Activated T-cell treated with anti-CD3 and anti-CD28 coated beads, Interleukin-2, amount 50 U/mL, for 1 hour (primary cell): ENCODE measurements at regions not wholly inside any gene's neighbourhood (a gene's known extent, or its start where the extent isn't known, plus 50 kb on each side); places are given as distances from the start of the nearest gene placed in this dataset.

Source experiments
- DNase-seq: peaks from one replicate; pipeline ENCODE4 v3.0.0-alpha.2; 2020

DNA sequence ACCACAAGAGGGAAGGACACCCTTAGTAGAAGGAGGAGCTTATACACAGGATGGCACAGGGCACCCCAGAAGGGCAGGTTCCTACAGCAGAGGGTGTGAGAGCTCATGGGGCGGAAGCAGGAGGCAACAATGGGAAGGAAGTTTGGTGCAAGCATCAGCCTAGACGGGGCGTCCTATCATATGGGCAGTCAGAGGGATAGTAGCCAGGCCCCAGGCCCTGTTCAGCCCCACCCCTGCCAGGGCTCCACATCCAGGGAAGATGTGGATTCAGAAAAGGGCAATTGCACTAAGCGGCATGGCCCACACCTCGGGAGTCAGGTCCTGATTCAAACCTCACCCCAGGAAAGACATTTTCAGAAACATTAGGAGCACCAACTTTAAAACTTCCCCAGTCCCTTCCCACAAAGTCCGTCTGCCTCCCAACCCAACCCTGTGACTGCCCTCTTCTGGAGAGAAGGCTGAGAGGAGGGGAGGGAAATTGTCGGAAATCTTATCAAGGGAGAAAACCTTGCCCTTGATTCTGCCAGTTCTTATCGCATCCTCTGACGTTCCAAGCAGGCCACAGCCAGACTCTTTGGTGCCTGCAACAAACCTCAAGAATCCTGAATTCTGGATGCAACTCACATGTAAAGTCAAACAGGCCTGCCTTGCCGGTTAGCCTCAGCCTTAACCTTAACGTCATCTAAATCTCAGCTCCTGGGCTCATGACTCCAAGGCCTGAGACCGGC lies 198.8 kb upstream of the CDH5 start:
- DNase-seq = no peak

DNA sequence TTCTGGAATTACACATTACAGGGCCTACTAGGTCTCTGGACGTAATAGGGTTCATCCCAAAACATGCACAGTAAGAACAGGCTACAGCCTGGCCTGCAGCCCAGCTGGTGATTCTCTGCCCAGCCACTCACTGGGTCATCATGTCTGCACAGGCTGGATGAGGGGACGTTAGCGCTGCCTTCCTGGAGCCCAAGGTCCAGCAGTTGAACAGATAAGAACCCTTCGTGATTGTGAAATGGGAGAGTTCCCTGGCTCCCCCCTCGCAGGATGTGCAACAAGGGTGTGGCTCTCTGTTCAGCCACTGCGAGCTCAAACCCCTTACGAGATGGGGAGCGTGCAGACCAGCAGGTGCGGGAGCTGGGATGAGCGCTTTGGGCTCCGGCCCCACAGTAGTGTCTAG lies 200.0 kb upstream of the CDH5 start:
- DNase-seq = no peak

DNA sequence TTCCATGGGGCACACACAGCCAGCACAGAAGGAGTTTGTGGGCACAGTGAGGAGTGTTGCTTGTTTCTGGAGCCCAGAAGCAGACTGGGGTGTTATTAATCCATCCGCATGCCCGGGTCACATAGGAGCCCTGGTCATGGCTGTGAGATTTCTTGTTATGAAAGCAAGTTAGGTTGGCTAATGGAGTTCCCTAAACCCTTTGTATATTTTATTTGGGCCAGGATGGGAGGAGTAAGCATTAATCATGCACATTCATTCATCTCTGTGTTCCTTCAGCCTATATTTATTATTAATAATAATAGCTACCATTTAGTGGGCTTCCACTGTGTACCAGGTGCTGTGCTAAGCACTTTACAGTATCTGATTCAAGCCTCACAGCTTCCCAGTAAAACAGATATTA lies 200.6 kb upstream of the CDH5 start:
- DNase-seq = no peak

DNA sequence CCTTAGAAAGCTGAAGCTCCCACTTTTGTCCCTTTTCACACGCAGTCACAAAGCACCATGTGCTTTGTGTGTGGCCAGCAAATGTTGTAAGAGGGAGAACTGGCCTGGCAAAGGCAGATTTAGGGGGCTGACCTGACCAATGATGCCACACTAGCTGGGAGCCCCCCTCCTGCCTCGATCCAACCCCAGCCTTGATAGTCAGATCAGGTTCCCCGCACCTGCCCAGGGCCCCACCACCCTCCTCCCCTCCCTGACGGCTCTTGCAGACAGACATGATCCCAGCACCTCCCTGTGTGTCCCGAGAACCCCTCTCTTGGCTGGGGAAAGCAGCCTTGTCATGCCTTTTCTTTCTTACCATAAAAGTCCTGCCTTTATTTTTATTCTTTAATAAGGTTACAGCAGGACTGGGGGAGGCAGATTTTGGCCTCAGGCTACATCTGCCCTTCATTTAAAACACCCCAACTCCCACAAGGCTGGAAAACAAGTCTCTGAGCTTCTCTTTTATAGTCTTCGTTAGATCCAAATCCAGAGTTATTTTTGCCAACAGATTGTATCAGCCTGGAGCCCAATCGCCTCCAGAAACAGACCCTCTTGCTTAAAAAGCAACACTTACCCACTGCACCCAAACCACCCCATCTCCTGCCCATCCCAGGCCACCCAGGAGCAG lies 201.8 kb upstream of the CDH5 start:
- no peak for DNase-seq

DNA sequence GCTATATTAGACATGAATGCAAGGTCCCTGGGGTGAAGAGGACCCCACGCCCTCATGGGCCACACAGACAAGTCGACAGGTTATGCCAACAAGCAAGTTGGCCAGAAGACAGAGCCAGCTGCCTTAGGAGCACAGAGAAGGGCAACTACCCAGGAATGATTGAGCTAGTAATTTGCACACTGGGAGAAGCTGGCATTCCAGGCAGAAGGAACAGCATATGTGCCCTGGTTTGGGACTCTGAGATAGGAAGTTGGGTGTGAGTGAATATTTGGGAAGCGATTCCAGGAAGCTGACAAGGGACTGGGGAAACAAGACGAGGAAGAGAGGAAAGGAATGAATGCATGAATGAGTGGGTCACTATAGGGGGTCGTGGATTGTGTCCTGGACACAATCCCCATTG lies 203.7 kb upstream of the CDH5 start:
- no peak for DNase-seq

DNA sequence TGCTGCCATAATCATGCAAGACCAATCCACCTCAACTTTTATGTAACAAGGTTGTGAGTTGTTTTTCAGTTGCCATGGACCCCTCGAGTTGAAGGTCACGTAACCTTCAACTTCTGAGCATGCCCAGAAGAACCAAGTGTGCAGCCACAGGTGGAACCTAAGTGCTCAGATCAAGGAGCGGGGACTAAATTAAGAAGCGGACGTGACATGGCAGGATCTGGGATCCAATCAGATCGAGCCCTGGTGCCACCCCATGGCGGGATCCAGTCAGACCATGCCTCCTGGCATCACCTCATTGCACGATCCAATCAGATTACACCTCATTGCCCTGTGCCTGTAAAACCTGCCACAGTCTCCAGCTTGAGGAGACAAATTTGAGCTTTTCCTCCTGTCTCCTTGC lies 204.5 kb upstream of the CDH5 start:
- no peak for DNase-seq

DNA sequence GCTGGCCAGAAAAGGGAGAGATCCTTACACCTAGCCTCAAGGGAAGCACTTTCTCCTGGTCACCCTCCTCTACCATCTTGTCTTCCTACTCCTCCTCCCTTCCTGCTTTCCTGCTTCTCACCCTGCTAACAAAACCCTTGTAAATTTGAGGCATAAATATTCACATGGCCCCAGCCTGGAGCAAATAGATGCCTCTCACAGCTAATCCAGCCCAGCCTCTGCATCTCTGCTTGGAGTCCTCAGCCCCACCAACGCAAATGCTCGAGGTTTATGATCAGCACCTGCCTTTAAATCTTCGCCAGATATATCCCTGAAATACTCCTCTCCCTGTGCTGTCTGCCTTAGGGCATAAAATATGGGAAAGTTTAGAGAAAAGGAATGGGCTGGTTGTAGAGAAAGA lies 205.2 kb upstream of the CDH5 start:
- no peak for DNase-seq

DNA sequence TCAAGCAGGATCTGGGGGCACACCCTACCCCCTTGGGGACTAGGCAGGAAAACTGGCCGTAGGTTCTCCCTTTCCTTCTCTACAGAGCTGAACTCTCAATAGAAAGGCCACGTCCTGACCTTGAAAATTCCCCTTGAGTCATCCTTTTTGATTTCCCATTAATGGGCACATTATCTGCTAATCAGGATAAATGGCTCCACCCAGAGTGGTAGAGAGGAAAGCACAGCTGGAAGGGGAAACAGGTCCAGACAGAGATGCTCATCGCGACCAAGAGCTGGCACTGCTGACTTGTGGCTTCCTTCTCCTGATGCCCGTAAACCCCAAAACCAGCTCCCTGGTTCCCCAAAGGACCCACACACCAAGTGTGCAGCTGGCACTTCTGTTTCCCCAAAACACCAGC lies 206.5 kb upstream of the CDH5 start:
- no peak for DNase-seq

DNA sequence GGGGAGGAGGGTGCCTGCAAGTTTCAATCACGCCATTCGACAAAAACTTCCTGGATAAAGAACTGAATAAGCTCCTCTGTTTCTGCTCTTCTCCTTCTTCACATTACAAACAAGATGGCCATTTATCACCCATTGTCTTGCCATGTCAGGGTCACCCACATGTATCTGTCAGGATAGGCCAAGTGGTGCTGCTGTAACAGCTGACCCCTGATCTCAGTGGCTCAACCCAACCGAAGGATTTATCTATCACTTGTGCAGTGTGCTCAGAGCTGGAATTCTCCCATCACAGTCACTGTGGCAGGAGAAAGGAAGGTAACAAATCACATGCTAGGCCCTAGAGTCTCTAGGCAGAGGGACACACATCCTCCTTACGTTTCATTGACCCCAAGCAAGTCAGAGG lies 210.0 kb upstream of the CDH5 start:
- no peak for DNase-seq

DNA sequence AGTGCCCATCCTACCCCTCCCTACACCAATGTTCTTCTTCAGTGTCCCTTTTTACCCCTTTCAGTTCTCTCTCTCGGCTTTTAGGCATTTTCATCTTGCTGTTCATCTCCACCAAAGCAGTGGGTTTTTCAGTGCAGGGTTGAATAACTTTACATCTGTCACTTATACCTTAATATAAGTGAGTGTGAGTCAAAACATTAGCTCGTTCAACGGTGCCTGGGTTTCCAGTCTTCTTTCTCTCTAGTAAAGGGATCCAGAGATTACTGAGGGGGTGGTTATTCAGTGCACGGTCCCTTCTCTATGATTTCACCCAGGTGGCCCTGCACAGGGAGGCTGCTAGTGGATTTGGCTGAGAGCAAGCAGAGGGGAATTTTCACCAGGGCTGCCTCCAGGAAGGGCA lies 210.6 kb upstream of the CDH5 start:
- DNase-seq = no peak

DNA sequence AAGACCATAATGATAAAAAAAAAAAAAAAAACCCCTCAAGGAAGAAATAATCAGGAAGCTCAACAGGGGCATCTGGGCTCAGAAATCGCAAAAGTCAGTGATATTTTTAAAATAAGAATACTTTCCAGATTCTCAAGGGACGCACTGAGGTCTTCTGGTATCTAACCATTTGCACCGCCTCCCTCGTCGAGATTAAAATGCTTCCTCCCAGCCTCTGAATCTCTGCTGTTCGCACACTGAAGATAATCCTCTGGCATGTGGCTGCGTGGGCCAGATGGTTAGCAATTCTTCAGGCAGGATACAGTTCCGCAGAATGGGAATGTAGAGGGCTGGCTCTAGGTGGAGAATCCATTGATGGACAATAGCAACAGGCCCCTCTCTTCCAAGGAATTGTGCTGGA lies 211.7 kb upstream of the CDH5 start:
- no peak for DNase-seq

DNA sequence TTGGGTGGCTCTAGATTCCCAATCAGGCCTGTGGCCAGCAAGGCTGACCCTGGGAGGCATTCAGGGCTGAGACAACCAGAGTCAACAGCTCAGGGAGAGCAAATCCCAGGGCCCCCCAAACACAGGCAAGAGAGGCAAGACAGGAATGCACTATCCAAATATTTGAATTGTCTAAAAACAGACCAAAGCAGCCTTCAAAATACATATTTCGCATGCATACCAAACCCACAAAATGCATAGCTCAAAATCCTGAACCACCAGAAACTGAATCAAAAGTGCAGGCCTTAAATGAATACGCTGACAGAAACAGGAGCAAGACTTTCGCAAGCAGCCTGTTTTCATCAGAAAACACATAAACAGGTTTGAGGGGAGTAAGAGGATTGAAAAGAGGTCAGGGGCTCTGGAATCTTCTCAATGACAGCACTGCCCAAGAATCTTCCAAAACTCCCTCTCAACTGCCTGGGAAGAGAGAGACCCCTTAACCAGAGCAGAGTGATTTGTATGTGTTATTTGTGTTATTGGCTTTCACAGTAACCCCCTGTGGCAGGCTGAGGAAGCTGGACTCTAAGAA lies 213.6 kb upstream of the CDH5 start:
- DNase-seq = no peak

DNA sequence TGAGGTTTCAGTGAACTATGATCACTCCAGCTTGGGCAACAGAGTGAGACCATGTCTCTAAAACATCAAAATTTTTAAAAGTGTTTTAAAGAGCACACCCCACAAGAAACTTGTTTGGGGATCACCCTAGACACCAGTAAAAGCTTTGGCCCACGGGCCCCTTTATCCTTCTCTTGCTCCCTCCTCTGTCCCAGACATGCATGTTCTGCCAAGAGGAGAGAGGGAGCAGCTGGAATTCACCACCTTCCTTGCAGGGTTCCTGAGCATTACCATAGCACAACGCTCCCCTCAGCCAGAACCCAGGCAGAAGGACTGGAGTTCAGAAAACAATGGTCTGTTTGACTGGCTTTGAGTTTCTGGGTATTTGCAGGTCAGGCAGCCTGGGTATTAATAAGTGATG lies 214.3 kb upstream of the CDH5 start:
- no peak for DNase-seq

DNA sequence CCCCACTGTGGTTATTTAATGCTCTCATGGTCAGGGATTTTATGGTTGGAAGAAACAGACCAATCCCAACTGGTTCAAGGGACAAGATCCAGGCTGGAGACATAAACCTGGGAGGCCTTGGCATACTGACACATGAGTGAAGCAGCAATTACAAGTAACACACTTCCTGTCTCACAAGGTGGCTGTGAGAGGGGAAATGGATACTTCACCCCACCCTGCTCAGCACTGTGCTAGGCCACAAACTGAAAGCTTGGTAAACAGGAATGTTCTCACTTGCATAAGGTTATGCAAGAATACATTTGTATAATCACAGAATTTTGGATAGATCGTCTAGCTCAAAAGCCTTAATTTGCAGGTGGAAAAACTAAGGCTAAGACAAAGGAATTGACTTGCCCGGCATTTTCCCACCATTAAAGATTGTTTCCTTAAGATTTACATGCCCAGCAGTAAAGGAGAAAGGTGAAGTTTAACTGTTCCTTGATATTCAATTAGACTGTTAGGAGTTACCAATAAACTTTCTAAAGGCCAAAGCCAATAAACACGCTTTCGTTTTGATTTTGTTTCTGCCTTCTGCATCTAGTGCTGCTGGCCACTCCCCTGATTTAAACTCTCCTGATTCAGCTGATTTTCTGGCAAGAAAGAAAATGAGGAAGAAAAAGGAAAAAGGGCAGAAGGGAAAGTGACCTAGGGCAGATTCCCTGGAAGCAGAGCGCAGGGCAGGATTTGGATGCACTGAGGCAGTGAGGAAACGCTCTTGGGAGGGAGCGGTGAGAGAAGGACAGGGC lies 215.6 kb upstream of the CDH5 start:
- DNase-seq = no peak

DNA sequence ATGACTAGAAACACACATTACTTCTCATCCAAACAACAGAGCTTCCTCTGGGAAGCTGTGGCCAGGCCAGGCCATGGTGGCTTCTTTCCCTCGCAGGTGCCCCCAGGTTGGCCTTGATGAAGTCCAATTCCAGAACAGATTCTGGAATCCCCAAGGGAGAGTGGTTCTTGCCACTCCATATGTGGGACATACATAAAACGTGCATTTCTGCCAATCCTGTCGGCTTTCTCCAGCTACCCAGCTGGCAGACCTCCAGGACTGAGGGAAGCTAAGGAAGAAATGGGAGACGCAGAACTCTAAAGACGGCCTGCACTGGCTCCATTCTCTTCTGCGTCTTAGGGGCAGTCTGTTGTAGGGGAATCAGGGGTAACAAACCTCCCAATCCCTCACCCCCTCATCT lies 219.2 kb upstream of the CDH5 start:
- DNase-seq = no peak

DNA sequence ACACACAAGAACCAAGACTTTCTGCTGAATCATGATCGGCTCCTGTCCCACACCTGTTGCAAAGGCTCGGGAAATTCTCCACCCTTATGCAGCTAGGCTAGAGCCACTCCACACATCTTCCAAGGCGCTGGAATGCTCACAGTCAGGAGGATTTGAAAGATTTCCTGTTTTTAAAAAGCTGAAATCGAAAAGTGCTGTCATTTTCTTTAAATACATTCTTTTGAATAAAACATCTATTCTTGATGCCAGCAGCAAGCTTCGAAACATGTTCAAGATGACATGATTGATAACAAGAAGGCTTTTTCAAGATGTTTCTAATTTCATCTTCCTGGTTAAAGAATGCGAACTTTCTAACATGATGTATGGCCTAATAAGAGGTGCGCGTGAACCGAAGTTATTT lies 219.7 kb upstream of the CDH5 start:
- DNase-seq = no peak

DNA sequence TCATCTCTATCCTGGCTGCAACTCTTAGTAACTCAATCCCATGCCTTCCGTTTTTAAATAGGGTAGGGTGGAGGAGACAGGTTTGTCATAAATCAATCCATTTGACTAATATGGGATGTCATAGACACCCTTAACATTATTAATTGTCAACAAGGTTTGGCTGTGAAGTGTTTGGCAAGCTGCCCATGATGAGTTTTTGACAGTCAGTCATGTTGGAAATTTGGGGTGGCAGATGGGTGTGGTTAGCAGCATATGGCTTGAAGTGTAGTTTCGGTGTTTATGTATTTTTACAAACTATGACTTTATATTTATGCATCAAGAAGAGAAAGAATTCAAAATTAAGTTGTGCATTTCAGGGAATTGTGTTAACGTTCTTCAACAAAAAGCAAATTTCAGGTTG lies 221.8 kb upstream of the CDH5 start:
- no peak for DNase-seq

DNA sequence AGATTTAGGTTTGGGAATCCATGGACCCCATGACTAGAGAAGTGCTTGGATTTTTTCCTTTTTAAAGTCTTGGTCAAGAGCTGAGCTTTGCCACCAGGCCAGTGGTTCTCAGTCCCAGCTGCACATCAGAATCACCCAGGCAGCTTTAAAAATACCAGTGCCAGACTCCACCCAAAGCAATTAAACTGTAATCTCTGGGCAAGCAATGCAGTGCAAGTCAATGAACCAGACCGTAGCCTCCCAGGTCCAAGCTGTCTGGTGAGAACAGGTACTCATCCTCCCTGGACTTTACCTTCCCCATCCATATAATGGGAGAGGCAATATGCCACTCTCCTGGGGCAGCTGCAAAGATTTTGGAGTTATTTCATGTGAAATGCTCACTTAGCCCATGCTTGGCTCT lies 223.1 kb upstream of the CDH5 start:
- DNase-seq = no peak

DNA sequence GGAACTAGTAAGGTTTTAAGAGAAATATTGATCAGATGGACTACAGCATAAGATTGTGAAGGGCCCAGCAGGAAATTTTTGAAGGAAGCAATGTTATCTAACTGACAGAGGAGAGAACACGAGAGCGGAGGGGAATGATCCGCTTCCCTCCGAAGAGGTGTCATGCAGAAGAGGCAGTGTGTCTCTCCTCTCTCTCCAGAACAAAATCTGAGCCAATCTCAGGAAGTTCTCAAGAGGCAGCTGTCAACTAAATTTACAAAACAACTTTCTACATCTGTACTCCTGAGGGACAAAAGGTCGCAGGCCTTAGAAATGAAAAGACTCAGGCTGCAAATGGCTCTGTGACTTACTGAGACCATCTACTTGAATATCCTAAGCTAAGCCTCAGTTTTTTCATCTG lies 224.6 kb upstream of the CDH5 start:
- no peak for DNase-seq

DNA sequence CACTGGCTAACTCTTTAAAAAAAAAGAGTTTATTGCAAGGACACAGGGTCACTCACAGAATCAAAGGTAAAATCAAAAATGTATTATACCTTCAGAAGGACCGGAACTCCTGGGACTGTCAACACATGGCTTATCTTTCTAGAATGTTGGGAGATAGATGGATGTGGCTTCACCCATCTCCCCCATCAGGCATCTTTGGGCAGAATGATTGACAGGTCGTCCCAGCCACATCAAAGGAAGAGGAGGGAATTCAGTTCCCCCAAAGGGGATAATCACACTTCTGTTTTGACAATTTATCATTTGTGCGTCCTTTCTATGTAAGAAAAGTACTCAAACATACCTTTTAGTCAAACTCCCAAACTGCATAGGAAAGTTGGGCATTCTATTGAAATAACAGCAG lies 228.6 kb upstream of the CDH5 start:
- no peak for DNase-seq

DNA sequence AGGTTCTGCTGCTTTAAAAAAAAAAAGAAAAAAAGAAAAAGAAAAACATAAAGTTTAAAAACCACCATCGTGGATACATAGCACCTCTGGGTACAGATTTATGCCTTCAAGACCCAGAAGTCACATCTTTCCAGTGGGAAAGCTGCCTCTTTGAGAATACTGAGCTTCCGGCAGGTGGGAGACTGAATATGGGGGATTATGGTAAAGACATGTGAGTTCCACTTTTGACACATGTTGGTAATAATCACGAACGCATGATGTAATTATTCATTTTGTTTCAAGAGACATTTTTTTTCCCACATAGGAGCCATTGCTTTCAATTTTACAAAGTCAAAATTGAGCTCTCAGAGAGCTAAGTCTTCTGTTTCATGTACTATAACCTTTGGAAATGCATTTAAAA lies 229.7 kb upstream of the CDH5 start:
- DNase-seq = no peak

DNA sequence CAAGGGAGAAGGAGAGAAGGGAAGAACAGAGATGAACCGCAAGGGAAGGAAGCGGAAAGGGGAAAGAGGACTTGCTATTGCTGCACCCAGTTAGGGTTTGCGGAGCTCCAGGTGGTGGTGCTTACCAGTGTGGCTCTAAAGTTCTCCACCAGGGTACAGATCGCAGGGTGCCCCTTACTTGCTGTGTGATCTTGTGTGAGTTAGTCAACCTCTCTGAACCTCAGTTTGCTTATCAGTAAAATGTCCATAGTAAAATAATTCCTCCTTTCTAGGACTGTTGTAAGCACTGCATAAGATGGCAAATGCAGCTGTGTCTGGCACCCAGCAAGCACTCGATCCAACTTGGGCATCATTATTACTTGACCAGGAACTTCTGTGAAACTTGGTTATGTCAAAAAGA lies 230.7 kb upstream of the CDH5 start:
- DNase-seq = no peak

DNA sequence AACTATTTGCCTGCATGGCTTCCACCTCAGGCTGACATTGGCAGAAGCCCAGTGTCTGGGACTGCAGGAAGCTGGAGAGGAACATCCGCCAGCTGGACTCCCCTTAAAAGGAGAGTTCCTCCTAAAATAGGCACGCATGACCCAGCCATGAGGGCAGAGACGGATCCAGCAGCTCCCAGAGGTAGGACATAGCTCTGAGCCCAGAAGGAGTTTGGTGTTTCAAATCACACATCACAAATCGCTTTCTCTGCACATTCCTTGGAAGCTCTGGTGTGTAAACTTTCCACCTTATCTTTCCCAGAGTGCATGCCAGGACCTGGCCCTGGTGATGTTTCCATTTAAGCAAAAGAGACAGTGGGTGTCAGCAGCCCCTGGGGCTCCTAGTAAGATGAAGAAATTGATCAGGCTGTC lies 231.1 kb upstream of the CDH5 start:
- DNase-seq = no peak

DNA sequence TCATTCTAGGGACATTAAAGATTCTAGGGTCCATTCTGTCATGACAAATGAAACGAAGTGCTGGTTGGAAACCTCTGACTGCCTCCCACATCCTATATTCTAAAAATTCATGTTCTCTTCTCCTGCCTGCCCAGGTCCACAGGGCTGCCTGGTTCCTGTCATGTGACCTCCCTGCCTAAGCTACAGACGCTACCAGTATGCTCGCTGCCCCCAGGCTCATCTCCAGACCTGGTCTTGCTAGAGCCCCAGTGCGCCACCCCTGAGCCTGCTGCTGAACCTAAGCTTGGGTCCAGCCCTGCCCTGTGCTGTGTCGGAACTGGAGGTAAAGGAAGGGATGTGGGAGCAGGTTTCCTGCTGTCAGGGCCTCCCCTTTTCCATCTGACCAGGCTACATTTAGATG lies 231.6 kb upstream of the CDH5 start:
- no peak for DNase-seq
